GM12801 (cell line): ENCODE measurements at regions not wholly inside any gene's neighbourhood (a gene's known extent, or its start where the extent isn't known, plus 50 kb on each side); places are given as distances from the start of the nearest gene placed in this dataset.

Experiments
- TF ChIP-seq, protein P1 (sequence below): IDR thresholded peaks from one replicate; pipeline ENCODE4 v1.5.1; 2011; ENCODE audit warnings: control low read depth; ENCODE audit not compliant: insufficient read length; ENCODE audit errors: extremely low read depth

DNA sequence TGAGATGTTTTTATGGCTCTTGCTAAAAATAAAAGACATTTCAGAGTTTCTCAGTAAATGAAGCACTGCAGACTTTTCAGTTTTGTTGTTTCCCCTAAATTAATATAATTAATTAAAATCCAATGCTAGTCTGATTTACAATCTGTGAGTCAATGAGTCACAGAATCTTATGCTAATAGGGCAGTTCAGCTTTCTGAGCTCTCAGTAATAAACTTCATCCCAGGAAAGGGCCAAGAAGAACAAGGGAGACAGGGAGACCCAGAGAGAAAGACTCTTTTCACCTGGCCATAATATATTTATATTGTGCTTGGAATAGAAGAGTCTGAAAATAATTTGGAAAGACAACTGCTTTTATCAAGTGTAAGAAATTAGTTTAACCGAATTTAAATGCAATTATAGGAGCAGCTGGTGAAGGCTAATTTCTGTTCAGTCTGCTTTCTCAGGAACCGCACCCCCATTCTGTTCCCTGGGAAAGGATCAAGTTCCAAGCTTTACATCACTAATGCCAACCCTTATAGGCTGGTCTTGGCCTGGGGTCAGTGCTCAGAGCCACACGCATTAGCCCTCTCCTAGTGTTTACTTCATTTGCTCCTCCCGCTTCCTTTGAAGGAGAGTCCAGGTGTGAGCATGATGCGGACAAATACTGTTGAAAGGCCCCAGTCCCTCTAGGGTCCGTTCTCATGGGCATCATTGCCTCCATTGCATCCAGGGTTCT, 145.6 kb downstream of the ZBTB18 start:
- TF ChIP-seq, protein P1, sequence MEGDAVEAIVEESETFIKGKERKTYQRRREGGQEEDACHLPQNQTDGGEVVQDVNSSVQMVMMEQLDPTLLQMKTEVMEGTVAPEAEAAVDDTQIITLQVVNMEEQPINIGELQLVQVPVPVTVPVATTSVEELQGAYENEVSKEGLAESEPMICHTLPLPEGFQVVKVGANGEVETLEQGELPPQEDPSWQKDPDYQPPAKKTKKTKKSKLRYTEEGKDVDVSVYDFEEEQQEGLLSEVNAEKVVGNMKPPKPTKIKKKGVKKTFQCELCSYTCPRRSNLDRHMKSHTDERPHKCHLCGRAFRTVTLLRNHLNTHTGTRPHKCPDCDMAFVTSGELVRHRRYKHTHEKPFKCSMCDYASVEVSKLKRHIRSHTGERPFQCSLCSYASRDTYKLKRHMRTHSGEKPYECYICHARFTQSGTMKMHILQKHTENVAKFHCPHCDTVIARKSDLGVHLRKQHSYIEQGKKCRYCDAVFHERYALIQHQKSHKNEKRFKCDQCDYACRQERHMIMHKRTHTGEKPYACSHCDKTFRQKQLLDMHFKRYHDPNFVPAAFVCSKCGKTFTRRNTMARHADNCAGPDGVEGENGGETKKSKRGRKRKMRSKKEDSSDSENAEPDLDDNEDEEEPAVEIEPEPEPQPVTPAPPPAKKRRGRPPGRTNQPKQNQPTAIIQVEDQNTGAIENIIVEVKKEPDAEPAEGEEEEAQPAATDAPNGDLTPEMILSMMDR: no peak

- TF ChIP-seq, protein P1: no peak
These were observed 146.8 kb downstream of the ZBTB18 start for GRCh38 chr1:244197851-244198375.

DNA sequence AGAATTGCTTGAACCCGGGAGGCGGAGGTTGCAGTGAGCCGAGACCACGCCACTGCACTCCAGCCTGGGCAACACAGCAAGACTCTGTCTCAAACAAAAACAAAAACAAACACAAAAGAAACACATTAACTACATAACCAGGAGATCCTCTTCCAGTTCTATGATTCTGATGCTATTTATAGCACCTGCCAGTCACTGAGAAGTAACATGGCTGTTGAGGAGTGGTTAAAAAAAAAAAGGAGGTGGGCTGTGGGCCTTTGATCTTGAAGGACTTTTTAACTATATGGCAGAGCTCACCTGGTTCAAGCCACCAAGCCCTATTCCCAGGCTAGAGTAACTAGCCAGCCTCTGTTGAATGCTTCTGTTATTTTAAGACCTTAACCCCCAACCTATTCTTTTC, 148.8 kb downstream of the ZBTB18 start:
- TF ChIP-seq, protein P1: no peak

DNA sequence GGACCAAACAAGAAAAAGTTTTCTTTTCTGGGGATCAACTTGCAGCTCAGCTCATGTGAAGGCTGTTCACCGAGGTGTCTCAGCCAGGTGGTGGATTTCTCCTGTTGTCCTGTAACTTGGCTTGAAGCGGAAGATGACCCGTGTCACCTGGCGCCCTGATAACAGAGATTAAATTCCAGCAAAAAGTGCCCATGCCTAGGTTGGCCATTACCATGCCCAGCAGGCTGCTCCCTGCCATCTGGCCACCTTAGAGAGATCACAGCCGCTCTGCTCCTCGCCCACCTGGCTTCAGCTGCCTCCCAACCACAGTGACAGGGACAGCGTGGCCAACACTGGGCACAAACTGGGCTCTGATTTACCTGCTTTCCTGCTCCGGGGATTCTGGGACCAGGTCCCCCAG, 149.5 kb downstream of the ZBTB18 start:
- TF ChIP-seq, protein P1: no peak

GRCh38 chr1:244201750-244202149, 150.7 kb downstream of the ZBTB18 start:
- TF ChIP-seq, protein P1: no peak

DNA sequence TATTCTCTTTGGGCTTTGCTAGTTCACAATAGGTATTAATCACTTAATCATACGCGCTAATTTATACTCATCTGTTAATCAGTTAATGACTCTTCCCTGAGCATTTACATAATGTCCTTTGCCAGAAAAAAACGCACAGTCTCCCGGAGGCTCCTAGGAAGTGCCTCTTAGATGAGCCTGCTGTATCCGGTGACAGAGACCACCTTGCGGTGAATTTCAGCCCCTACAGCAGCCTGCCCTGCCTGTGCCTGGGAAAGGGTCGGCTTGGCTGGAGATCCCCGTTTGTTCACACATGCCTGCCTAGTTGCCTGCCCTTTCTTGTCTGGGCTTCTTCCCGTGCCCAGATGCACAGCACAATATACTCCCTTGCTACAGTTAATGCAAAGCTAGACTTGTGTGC, 152.9 kb downstream of the ZBTB18 start:
- TF ChIP-seq, protein P1: no peak

DNA sequence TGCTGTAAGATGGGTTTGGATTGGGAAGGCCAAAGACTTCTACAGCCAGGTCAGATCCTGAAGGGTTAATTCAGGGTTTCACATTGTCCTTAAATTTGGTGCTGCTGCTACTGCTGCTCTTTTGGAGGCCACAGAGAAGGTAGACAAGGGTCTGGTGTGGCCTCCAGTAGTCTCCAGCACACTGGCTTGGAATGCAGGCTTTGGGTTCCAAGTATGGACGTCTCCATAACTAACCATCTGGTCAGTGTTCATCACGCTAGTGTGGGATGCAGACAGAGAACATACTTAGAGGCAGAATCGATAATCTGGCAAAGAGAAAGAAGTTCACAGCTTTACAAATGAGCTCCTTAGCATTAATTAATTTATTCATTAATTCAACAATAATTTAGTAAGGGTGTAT, 154.1 kb downstream of the ZBTB18 start:
- TF ChIP-seq, protein P1: no peak

DNA sequence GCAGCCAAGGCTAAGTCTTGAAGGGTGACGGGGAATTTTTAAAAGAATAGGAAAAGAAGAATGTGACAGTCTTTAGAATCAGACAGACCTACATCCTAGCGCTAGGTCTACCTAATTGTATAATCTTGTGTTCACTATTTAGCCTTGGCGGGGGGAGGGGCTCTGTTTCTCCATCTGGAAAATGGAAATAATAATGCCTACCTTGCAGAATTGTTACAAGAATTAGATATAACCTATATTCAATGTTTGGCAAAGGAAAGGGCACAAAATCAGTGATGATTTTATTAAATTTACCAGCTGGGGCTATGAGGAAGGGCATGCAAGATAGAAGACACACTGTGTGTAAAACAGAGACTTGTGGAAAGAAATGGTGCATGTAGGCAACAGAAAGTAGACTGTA, 154.8 kb downstream of the ZBTB18 start:
- TF ChIP-seq, protein P1: no peak
